SKM-1 (cell line): ENCODE measurements at regions not wholly inside any gene's neighbourhood (a gene's known extent, or its start where the extent isn't known, plus 50 kb on each side); places are given as distances from the start of the nearest gene placed in this dataset.
"Not testable (repeated sequence)": the region's sequence is repeated elsewhere in the genome, so short reads cannot be mapped to it uniquely, and the experiment has no call there.

Experiments
- DNase-seq: peaks from one replicate; lab custom pipeline; 2025; ENCODE audit not compliant: unreplicated experiment; lab: John Stamatoyannopoulos, UW

- DNase-seq: no peak
Observed at GRCh38 chrX:63581906-63582305, 203.1 kb downstream of the ARHGEF9 start.

GRCh38 chrX:63581398-63581797, 203.6 kb downstream of the ARHGEF9 start:
- no peak for DNase-seq

- DNase-seq: no peak
Observed at GRCh38 chrX:63576533-63576932, 208.5 kb downstream of the ARHGEF9 start.

GRCh38 chrX:63575700-63576099, 209.3 kb downstream of the ARHGEF9 start:
- DNase-seq: not testable (repeated sequence)

- DNase-seq: no peak
Observed at GRCh38 chrX:63566856-63567255, 215.7 kb upstream of the SPIN4 start.

GRCh38 chrX:63561425-63561824, 210.3 kb upstream of the SPIN4 start:
- no peak for DNase-seq

GRCh38 chrX:63560601-63561218, 209.6 kb upstream of the SPIN4 start:
- peak; percentile 45 for DNase-seq

GRCh38 chrX:63551856-63552255, 200.7 kb upstream of the SPIN4 start:
- DNase-seq: no peak

GRCh38 chrX:63530654-63531053, 179.5 kb upstream of the SPIN4 start:
- no peak for DNase-seq

- DNase-seq: no peak
Observed at GRCh38 chrX:63529961-63530360, 178.8 kb upstream of the SPIN4 start.

GRCh38 chrX:63526863-63527262, 175.7 kb upstream of the SPIN4 start:
- no peak for DNase-seq

- DNase-seq: no peak
Observed at GRCh38 chrX:63525491-63525890, 174.4 kb upstream of the SPIN4 start.

- not testable (repeated sequence) for DNase-seq
Observed at GRCh38 chrX:63519368-63519767, 168.2 kb upstream of the SPIN4 start.

- no peak for DNase-seq
Observed at GRCh38 chrX:63514569-63515080, 163.5 kb upstream of the SPIN4 start.

- DNase-seq: no peak
Observed at GRCh38 chrX:63513825-63514568, 162.9 kb upstream of the SPIN4 start.

- no peak for DNase-seq
Observed at GRCh38 chrX:63511361-63511760, 160.2 kb upstream of the SPIN4 start.

- no peak for DNase-seq
Observed at GRCh38 chrX:63508668-63509067, 157.5 kb upstream of the SPIN4 start.

- no peak for DNase-seq
Observed at GRCh38 chrX:63506320-63506719, 155.2 kb upstream of the SPIN4 start.

GRCh38 chrX:63503541-63503940, 152.4 kb upstream of the SPIN4 start:
- no peak for DNase-seq

- no peak for DNase-seq
Observed at GRCh38 chrX:63488546-63489373, 137.6 kb upstream of the SPIN4 start.

- DNase-seq: no peak
Observed at GRCh38 chrX:63475200-63475599, 124.1 kb upstream of the SPIN4 start.

GRCh38 chrX:63471004-63471403, 119.9 kb upstream of the SPIN4 start:
- DNase-seq: no peak
